IPS-20b (cell line): ENCODE measurements at regions not wholly inside any gene's neighbourhood (a gene's known extent, or its start where the extent isn't known, plus 50 kb on each side); places are given as distances from the start of the nearest gene placed in this dataset.

Experiments used
- H3K27ac ChIP-seq: one replicate; pipeline ENCODE4 v1.5.1; 2013; ENCODE audit warnings: low read length
- H3K27me3 ChIP-seq: 2 replicates; pipeline ENCODE4 v1.6.1; 2013; ENCODE audit warnings: mild to moderate bottlenecking, low read length, inconsistent platforms; ENCODE audit not compliant: insufficient read depth
- H3K36me3 ChIP-seq: 2 replicates; pipeline ENCODE4 v1.6.1; 2013; ENCODE audit warnings: low read depth, mild to moderate bottlenecking, inconsistent platforms, low read length, moderate library complexity; ENCODE audit not compliant: insufficient read depth
- H3K4me1 ChIP-seq: 2 replicates; pipeline ENCODE4 v1.6.1; 2013; ENCODE audit warnings: mild to moderate bottlenecking, control low read depth, inconsistent platforms, low read length, moderate library complexity; ENCODE audit not compliant: insufficient read depth
- H3K4me3 ChIP-seq: 2 replicates; pipeline ENCODE4 v1.5.1; 2013; ENCODE audit warnings: mild to moderate bottlenecking, low read length, inconsistent platforms
- H3K9ac ChIP-seq: 2 replicates; pipeline ENCODE4 v1.6.1; 2013; ENCODE audit warnings: low read depth, mild to moderate bottlenecking, inconsistent platforms, low read length, moderate library complexity
- H3K9me3 ChIP-seq: 2 replicates; pipeline ENCODE4 v1.6.1; 2013; ENCODE audit warnings: mild to moderate bottlenecking, low read depth, low read length, inconsistent platforms; ENCODE audit not compliant: insufficient read depth

DNA sequence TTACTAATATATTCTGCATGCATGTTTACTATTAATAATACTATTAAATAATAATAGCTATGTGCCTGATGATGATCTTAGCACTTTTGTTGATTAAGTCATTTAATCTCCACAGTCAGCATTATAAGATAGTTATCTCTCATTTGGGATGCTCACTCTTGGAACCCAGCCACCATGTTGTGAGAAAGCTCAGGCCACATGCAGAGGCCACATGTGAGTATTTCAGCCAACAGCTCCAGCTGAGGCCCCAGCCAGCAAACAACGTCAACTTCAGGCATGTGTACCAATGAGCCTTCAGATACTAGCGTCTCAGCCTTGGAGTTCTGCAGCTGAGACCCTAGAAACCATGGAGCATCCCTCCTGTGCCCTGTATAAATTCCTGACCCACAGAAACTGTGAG lies 798.1 kb upstream of the LRRC4C start:
- Histone ChIP-seq H3K9ac (no peak overlapping the region), H3K27me3 (no peaks in the 10 kb centered on the region), H3K36me3 (no peaks in the 10 kb centered on the region), H3K4me3 (no peak overlapping the region), H3K4me1 (no peaks in the 10 kb centered on the region), H3K27ac (no peak overlapping the region), H3K9me3 (no peaks in the 10 kb centered on the region; the same call in 1 of the 2 replicates)

DNA sequence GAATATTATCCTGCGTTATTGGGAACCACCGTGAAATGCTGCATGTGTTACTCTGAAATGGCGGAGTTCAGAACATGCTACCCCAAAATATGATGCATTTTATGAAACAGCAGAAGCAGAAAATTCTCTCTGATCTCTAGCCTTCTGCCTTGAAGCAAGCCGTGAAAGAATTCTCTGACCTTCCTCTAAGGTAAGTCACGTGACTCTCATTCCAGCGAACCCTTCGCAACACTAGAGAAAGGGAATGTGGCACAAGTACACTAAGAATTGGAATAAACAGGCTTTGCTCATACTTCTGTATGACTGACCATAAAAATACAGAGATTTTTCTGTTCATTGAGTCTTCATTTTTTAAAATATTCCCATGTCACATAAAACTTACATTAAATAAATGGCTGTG lies 805.6 kb upstream of the LRRC4C start:
- Histone ChIP-seq H3K36me3 (no peaks in the 10 kb centered on the region), H3K27ac (no peak overlapping the region), H3K9ac (no peak overlapping the region), H3K4me1 (peaks cover 4% of the 10 kb centered on the region; the same call in 1 of the 2 replicates), H3K27me3 (no peaks in the 10 kb centered on the region), H3K4me3 (no peak overlapping the region), H3K9me3 (no peaks in the 10 kb centered on the region)

DNA sequence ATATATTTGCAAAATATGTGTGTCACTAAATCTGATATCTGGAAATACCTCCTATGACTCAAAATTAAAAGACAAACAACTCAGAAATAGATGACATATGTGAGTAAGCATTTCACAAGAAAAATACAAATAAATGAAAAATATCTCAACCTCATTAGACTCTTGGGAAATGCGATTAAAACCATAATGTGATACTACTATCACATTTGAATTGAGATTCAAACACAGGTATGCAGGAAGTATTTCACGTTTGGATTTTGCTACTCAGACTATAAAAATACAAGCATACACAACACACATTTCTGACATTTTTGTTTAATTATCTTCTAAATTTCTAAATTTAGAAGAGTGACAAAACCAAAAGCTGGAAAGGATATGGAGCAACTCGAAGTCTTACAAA lies 811.9 kb upstream of the LRRC4C start:
- H3K4me3 ChIP-seq, result no peak overlapping the region
- H3K27ac ChIP-seq, result no peak overlapping the region

DNA sequence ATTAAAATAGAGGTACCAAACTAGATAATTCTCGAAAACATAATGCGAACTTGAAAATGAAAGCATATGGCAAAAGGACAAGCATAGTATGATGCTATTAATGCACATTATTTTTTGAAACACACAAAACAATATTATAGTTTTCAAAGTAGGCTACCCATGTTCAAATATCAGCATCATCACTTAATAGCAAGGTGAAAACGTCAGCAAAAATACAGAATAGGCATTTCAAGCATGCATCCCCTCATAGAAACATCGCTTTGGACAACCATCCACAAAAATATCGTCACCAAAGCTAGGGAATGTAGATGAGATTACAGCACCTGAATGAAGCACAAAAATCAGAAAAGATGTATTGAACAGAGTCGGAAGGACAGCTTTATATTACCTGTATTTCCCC lies 814.5 kb upstream of the LRRC4C start:
- Histone ChIP-seq H3K27ac (no peak overlapping the region), H3K4me1 (no peaks in the 10 kb centered on the region), H3K4me3 (no peak overlapping the region), H3K36me3 (no peaks in the 10 kb centered on the region), H3K27me3 (no peaks in the 10 kb centered on the region), H3K9me3 (peaks cover 20% of the 10 kb centered on the region), H3K9ac (no peak overlapping the region)

More for the DNA sequence above, 811.9 kb upstream of the LRRC4C start:
- H3K36me3 ChIP-seq, result no peaks in the 10 kb centered on the region
- no peaks in the 10 kb centered on the region for H3K27me3 ChIP-seq
- H3K9ac ChIP-seq, result no peak overlapping the region
- peaks cover 4% of the 10 kb centered on the region; the same call in 1 of the 2 replicates for H3K4me1 ChIP-seq
- peaks cover 19% of the 10 kb centered on the region for H3K9me3 ChIP-seq

DNA sequence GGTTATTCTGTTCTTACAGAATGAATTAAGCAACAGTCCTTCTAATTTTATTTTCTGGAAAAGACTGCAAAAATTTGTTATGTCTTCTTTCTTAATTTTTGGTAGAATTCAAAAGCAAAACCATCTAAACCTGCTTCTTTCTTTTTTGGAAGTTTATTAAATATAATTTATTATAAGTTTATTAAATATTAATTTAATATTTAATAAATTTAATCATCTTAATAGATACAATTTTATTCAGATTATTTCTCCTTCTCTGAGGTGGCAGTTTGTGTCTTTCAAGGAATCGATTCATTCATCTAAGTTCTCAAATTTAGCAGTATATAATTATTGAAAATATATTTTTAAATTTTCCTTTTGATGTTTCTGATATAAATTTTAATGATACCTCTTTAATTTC lies 837.5 kb upstream of the LRRC4C start:
- H3K27ac ChIP-seq, result no peak overlapping the region
- no peaks in the 10 kb centered on the region for H3K36me3 ChIP-seq
- H3K27me3 ChIP-seq, result no peaks in the 10 kb centered on the region
- H3K9ac ChIP-seq, result no peak overlapping the region
- H3K4me3 ChIP-seq, result no peak overlapping the region
- H3K9me3 ChIP-seq, result no peaks in the 10 kb centered on the region
- no peaks in the 10 kb centered on the region for H3K4me1 ChIP-seq

DNA sequence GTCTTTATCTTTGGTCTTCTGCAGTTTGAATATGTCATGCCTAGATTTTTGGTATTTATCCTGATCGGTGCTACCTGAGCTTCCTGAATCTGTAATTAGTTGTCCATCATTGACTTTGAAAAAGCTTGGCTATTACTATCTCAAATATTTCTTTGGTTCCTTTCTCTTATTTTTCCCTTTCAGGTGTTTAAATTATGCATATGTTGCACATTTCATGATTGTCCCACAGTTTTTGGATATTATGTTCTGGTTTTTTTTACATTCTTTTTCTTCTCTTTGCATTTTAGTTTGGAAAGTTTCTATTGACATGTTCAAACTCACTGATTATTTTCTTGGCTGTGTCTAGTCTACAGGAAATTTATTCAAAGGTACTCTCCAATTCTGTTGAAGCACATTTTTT lies 840.3 kb upstream of the LRRC4C start:
- no peaks in the 10 kb centered on the region for H3K36me3 ChIP-seq
- no peak overlapping the region for H3K4me3 ChIP-seq
- H3K4me1 ChIP-seq, result no peaks in the 10 kb centered on the region
- H3K27me3 ChIP-seq, result no peaks in the 10 kb centered on the region
- H3K9ac ChIP-seq, result no peak overlapping the region
- no peaks in the 10 kb centered on the region for H3K9me3 ChIP-seq
- H3K27ac ChIP-seq, result no peak overlapping the region

DNA sequence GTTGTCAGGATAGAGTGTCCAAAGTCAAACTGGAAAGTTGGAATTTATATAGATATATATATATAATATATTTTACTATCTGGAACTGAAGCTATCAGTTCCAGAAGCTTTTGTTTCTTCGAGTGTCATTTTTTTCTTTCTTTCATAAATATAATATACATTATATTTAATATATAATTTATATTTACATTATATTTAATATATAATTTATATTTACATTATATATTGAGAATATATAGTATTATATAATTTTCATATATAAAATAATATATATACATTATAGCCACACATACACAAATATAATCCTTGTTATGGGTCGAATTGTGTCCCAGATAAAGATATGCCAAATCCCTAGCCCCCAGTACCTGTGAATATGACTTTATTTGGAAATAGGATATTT lies 842.3 kb upstream of the LRRC4C start:
- H3K4me1 ChIP-seq, result no peaks in the 10 kb centered on the region
- H3K9me3 ChIP-seq, result no peaks in the 10 kb centered on the region
- H3K27me3 ChIP-seq, result no peaks in the 10 kb centered on the region
- no peaks in the 10 kb centered on the region for H3K36me3 ChIP-seq
- H3K27ac ChIP-seq, result no peak overlapping the region
- H3K4me3 ChIP-seq, result no peak overlapping the region
- H3K9ac ChIP-seq, result no peak overlapping the region

DNA sequence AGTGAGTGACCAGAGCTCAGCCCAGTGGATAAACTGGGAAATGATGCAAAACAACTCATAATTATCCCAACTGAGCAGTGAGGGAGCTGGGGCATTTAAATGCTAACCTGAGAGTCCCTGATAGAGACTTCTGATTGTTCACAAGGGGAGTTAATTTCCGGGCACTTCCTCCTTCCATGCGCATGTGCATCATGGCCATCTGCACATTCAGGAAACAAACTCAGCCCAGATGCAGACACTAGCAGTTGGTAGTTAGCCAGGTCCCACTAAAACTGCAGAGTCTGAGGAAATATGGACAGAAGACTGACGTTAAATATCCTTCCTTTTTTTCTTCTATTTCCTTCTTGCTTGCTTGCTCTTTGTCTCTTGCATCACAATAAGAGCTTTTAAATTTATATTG lies 852.1 kb upstream of the LRRC4C start:
- Histone ChIP-seq H3K4me1 (no peaks in the 10 kb centered on the region), H3K36me3 (no peaks in the 10 kb centered on the region), H3K27me3 (no peaks in the 10 kb centered on the region), H3K9me3 (no peaks in the 10 kb centered on the region), H3K4me3 (no peak overlapping the region), H3K27ac (no peak overlapping the region), H3K9ac (no peak overlapping the region)

DNA sequence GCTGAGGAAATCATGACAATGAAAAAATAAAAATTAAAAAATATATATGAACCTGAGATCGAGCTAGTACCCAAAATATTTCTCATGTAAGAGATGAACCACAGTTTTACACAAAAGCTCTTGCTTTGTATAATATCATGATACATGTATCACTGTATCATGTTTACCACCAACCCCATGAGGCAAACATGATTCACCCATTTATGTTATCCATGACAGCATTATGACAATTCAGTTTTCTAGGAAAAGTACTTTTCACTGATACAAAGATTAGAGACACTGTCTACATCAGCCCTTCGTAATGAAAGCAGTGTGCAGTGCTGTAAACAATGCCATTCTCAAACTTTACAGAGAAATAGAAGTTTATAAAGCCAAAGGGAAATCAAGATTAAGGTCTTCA lies 852.5 kb upstream of the LRRC4C start:
- Histone ChIP-seq H3K4me3 (no peak overlapping the region), H3K36me3 (no peaks in the 10 kb centered on the region), H3K9me3 (no peaks in the 10 kb centered on the region), H3K27me3 (no peaks in the 10 kb centered on the region), H3K27ac (no peak overlapping the region), H3K4me1 (no peaks in the 10 kb centered on the region), H3K9ac (no peak overlapping the region)

DNA sequence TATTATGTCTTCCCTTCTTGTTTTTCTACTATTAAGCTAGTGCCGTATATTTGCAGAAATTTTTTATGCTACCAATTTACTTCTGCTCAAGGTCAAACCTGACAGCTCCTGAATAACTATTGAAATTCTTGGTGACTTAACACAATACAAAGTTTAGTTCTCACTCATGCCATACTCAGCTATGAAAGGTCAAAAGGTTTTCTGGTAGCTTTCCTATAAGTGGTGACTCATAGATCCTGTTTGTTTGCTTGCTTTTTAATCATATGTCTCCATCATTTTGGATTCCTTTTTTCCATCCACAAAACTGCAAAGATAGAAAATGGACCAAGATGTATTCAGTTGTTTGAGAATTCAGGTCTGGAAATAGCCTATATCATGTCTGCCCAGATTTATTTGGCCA lies 855.8 kb upstream of the LRRC4C start:
- Histone ChIP-seq H3K27ac (no peak overlapping the region), H3K36me3 (no peaks in the 10 kb centered on the region), H3K4me3 (no peak overlapping the region), H3K27me3 (no peaks in the 10 kb centered on the region), H3K9me3 (no peaks in the 10 kb centered on the region), H3K9ac (no peak overlapping the region), H3K4me1 (no peaks in the 10 kb centered on the region)

DNA sequence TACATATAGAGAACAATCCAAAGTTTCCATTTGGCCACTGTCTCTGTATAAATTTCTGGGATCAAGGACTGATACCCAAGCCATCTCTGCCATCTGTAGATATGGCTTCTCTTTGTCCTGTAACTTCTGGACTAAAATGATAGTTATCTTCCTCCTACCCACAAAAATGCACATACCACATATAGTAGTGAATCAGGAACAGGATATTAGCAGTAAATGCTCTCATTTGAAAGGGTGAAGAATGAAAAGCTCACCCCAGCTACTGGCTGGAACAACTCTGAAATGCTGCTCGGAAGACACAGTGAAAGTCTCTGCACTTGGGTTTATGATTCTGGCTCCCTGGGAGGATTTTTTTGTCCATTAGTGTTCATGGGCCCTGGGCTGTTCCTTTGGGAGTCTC lies 856.4 kb upstream of the LRRC4C start:
- Histone ChIP-seq H3K4me3 (no peak overlapping the region), H3K4me1 (no peaks in the 10 kb centered on the region), H3K9me3 (no peaks in the 10 kb centered on the region), H3K36me3 (no peaks in the 10 kb centered on the region), H3K27ac (no peak overlapping the region), H3K27me3 (no peaks in the 10 kb centered on the region), H3K9ac (no peak overlapping the region)

DNA sequence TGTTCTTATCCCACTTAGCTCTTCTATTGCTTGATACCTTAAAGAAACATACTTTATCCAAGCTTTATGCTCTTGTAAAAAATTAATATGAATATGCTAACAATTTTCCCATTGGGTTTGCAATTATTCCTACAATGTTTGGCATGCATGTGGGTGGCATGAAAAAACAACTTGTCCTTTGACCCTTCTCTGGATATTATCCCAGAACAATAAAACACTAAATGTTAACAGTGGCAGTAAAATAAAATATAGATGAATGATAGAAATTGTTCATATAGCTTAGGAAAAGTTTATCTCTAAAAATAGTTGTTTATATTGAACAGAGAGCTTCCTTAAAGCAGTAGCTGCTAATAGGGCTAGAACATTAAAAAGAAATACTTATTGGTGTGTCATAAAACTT lies 860.5 kb upstream of the LRRC4C start:
- Histone ChIP-seq H3K27ac (no peak overlapping the region), H3K4me3 (no peak overlapping the region), H3K4me1 (no peaks in the 10 kb centered on the region), H3K9me3 (no peaks in the 10 kb centered on the region), H3K36me3 (no peaks in the 10 kb centered on the region), H3K27me3 (no peaks in the 10 kb centered on the region), H3K9ac (no peak overlapping the region)
